Nephron (organoid): ENCODE measurements at regions not wholly inside any gene's neighbourhood (a gene's known extent, or its start where the extent isn't known, plus 50 kb on each side); places are given as distances from the start of the nearest gene placed in this dataset.
A peak's percentile ranks its signal among the peaks of the same experiment; 100 is the strongest.
"Not testable (repeated sequence)": the region's sequence is repeated elsewhere in the genome, so short reads cannot be mapped to it uniquely, and the experiment has no call there.

Experiments
- H3K27ac Mint-ChIP-seq, 3 experiments: 2 replicates each; pipeline ENCODE4 v1.8.0; 2020; ENCODE audit warnings: mixed read lengths in 3 of 3, mild to moderate bottlenecking in 2 of 3, moderate library complexity in 1 of 3
- H3K27me3 Mint-ChIP-seq: 2 replicates; pipeline ENCODE4 v1.8.0; 2021; ENCODE audit warnings: low read depth, mild to moderate bottlenecking, moderate library complexity, mixed read lengths
- H3K36me3 Mint-ChIP-seq: 2 replicates; pipeline ENCODE4 v1.8.0; 2020; ENCODE audit warnings: low read depth, mixed read lengths
- H3K4me1 Mint-ChIP-seq: 2 replicates; pipeline ENCODE4 v1.8.0; 2020; ENCODE audit warnings: mixed read lengths
- H3K4me3 Mint-ChIP-seq, 3 experiments: 2 replicates each; pipeline ENCODE4 v1.8.0; 2020; ENCODE audit warnings: mild to moderate bottlenecking in 3 of 3, mixed read lengths in 3 of 3, moderate library complexity in 2 of 3
- H3K9me3 Mint-ChIP-seq: 2 replicates; pipeline ENCODE4 v1.8.0; 2020; ENCODE audit warnings: mixed read lengths
- TF ChIP-seq, protein P1 (sequence below), 3 experiments: fragments of 200-600 bp; sonication (generic); IDR thresholded peaks; one replicate each; pipeline ENCODE4 v1.5.0; 2021; ENCODE audit warnings: antibody characterized with exemption in 3 of 3; ENCODE audit not compliant: unreplicated experiment in 3 of 3

DNA sequence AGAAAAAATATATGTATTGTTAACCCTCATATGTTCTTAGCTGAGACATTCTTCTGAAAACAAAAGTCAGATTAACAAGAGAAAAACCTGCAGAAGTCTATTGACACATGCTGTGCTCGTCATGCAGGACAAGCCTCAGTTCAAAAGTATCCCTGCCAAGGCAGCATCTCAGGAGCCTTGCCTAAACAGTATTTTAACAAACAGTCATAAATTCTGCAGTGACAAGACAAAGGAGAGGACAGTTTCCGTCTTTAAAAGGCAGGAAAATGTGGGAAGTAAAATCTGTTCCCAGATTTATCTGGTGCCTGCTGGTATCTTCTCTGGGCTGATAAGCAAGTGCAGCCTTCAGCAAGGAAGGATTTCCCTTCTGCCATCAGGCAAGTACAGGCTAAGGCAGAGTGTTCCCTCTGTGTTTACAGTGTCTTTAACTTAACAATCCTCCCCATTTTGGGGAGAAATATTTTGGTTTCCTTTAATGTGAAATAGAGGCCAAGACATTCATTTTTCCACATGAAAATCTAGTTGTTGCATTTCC lies 480.2 kb upstream of the CCDC196 start:
- Mint-ChIP-seq H3K9me3 (peaks cover 27% of the 10 kb centered on the region), H3K36me3 (peaks cover 4% of the 10 kb centered on the region), H3K27me3 (no peaks in the 10 kb centered on the region), H3K4me3 (no peak overlapping the region), H3K4me1 (peaks cover 14% of the 10 kb centered on the region), H3K27ac (no peak overlapping the region)
- TF ChIP-seq, protein P1, sequence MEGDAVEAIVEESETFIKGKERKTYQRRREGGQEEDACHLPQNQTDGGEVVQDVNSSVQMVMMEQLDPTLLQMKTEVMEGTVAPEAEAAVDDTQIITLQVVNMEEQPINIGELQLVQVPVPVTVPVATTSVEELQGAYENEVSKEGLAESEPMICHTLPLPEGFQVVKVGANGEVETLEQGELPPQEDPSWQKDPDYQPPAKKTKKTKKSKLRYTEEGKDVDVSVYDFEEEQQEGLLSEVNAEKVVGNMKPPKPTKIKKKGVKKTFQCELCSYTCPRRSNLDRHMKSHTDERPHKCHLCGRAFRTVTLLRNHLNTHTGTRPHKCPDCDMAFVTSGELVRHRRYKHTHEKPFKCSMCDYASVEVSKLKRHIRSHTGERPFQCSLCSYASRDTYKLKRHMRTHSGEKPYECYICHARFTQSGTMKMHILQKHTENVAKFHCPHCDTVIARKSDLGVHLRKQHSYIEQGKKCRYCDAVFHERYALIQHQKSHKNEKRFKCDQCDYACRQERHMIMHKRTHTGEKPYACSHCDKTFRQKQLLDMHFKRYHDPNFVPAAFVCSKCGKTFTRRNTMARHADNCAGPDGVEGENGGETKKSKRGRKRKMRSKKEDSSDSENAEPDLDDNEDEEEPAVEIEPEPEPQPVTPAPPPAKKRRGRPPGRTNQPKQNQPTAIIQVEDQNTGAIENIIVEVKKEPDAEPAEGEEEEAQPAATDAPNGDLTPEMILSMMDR (IDR thresholded peaks at IDR 0.05; ENCODE audit: unreplicated experiment in 3 of 3) = no peak

DNA sequence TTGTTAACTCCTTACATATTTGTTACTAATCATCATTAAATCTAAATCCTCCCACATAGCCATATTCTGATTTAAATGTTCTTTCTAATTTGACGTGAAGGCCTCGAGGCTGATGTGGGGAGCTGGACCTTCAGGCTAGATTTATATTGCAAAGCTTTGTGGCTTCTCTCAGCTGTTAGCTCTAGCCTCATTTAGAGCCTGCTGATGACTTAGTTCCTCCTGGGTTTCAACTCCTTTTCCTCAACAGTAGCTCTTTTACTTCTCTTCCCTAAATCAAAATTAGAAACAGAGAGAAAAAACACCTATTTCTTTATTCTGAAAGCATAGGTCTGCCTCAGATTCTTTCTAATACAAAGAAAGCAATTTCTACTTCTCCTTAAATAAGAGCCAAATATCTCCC lies 477.5 kb upstream of the CCDC196 start:
- peaks cover 19% of the 10 kb centered on the region for H3K9me3 Mint-ChIP-seq
- no peaks in the 10 kb centered on the region for H3K27me3 Mint-ChIP-seq
- no peak overlapping the region for H3K4me3 Mint-ChIP-seq
- TF ChIP-seq, protein P1 (IDR thresholded peaks at IDR 0.05; ENCODE audit: unreplicated experiment in 3 of 3) = no peak
- H3K36me3 Mint-ChIP-seq = no peaks in the 10 kb centered on the region
- H3K4me1 Mint-ChIP-seq = peaks cover 14% of the 10 kb centered on the region
- H3K27ac Mint-ChIP-seq = peak overlapping the region in 1 of 3 experiments; percentile 66

DNA sequence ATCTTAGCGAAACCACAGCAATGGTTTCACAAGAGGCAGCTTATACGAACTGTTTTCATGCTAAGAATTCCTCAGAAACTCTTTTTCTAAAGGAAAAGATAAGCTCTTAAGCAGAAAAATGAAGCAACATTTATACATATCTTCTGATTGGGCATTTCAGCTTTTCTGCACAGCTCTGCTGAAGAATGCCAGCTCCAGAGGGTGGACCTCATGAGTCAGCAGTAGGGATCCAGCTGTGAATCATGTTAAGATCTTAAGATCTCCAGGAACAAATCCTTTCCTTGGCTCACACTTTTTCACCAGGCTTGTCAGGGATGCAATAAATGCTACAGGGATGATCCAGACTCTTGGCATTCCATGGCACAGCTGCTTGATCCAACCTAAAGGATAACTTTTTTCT lies 477.1 kb upstream of the CCDC196 start:
- Mint-ChIP-seq H3K27ac (peak overlapping the region in 1 of 3 experiments; percentile 66), H3K27me3 (no peaks in the 10 kb centered on the region), H3K4me3 (no peak overlapping the region), H3K36me3 (no peaks in the 10 kb centered on the region), H3K4me1 (peaks cover 14% of the 10 kb centered on the region), H3K9me3 (peaks cover 18% of the 10 kb centered on the region)
- TF ChIP-seq, protein P1 (IDR thresholded peaks at IDR 0.05; ENCODE audit: unreplicated experiment in 3 of 3) = no peak

DNA sequence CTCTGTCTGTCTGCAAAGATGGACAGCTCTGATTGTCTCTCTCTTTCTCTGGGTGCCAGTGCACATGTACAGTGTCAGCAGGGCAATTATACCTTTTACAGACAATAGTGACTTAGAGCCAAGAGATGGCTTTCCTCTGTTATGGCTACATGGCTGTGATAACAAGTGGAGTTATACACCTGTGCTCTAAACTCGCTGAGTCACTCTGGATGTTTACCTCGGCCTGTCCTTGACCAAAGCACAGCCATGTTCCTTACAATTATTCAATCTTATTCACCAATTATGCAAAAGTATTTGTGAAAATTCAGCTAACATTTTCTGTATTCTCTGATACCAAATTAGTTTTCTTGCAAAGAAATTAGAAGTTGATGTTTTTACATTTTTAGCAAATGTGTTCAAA lies 475.5 kb upstream of the CCDC196 start:
- H3K4me3 Mint-ChIP-seq = no peak overlapping the region
- peak overlapping the region in 2 of 3 experiments; percentile 25 to 50 for H3K27ac Mint-ChIP-seq
- H3K4me1 Mint-ChIP-seq = peaks cover 25% of the 10 kb centered on the region
- peaks cover 12% of the 10 kb centered on the region for H3K9me3 Mint-ChIP-seq
- TF ChIP-seq, protein P1 (IDR thresholded peaks at IDR 0.05; ENCODE audit: unreplicated experiment in 3 of 3) = no peak
- H3K27me3 Mint-ChIP-seq = no peaks in the 10 kb centered on the region
- no peaks in the 10 kb centered on the region for H3K36me3 Mint-ChIP-seq

DNA sequence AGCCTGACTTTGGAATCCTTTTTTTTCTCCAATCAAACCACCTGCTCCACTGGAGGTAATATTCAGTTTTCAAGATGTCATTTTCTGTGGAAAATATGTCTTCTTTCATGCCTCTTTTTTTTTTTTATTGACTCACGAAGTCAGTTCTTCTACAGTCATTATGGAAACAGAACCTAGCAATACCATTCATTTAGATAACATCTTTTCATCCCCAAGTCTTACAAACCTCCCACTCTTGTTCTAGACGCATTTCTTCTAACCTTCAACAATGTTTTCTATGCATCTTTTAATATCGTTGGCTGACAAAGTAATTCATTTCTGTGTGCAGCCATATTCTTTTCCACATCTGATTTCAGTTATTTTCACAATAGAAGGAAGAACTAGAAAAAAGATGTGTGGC lies 474.3 kb upstream of the CCDC196 start:
- Mint-ChIP-seq H3K27me3 (no peaks in the 10 kb centered on the region), H3K36me3 (peaks cover 2% of the 10 kb centered on the region), H3K4me3 (no peak overlapping the region), H3K9me3 (peaks cover 10% of the 10 kb centered on the region), H3K27ac (no peak overlapping the region), H3K4me1 (peaks cover 25% of the 10 kb centered on the region)
- TF ChIP-seq, protein P1 (IDR thresholded peaks at IDR 0.05; ENCODE audit: unreplicated experiment in 3 of 3) = no peak

DNA sequence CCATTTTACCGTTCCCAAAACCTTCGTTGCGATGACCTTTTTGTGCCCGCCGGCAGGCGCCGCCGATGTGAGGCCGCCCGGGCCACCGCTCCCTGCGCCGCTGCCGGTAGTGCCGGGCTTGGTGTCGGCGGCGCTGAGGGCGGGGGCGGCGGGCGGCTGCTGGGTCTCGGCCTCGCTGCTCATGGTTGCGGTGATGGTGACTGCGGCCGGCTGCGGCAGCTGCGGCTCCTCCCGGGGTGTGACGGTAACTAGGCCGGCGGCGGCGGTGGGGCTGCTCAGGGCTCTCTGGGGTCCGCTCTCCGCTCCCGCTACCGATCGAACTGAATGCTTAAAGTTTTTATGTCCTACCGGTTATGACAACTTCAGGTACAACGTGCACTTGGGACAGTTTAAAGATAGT lies 472.6 kb upstream of the CCDC196 start:
- H3K4me3 Mint-ChIP-seq, H3K36me3 Mint-ChIP-seq, H3K27me3 Mint-ChIP-seq, H3K9me3 Mint-ChIP-seq, H3K27ac Mint-ChIP-seq: not testable (repeated sequence)
- H3K4me1 Mint-ChIP-seq = peaks cover 25% of the 10 kb centered on the region
